ENCODE measurements at regions not wholly inside any gene's neighbourhood (a gene's known extent, or its start where the extent isn't known, plus 50 kb on each side); places are given as distances from the start of the nearest gene placed in this dataset.
"Not testable (repeated sequence)": the region's sequence is repeated elsewhere in the genome, so short reads cannot be mapped to it uniquely, and the experiment has no call there.

DNA sequence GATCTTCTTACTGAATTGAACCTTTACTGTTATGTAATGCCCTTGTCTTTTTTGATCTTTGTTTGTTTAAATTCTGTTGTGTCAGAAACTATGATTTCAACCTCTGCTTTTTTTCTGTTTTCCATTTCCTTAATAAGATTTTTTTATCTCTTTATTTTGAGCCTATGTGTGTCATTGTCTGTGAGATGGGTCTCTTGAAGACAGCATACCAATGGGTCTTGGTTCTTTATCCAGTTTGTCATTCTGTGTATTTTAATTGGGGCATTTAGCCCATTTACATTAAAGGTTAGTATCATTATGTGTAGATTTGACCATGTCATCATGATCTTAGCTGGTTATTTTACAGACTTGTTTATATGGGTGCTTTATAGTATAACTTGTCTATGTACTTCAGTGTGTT, 1803.3 kb downstream of the SLITRK5 start:
- no peak for DNase-seq (ENCODE audit: low spot score)

DNA sequence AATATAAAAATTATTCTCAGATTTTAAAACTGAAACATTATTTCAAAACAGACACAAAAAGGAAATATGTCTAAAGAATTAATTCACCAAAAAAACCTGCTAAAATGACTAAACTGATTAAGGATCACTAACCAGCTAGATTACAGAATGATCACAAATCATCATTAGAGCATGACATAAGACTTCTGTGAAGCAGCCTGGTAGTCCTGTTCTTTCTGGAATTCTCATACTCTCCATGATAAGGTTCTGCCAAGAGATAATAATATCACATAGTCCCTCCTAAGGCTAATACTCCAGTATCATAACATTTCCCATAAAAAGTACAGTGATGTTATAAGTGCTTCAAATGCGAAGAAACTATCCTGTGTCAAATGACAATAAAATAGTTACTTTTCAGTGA, 1814.9 kb downstream of the SLITRK5 start:
- no peak for DNase-seq (ENCODE audit: low spot score)

GRCh38 chr13:89486709-89487108, 1815.5 kb downstream of the SLITRK5 start:
- no peak for DNase-seq (ENCODE audit: low spot score)

DNA sequence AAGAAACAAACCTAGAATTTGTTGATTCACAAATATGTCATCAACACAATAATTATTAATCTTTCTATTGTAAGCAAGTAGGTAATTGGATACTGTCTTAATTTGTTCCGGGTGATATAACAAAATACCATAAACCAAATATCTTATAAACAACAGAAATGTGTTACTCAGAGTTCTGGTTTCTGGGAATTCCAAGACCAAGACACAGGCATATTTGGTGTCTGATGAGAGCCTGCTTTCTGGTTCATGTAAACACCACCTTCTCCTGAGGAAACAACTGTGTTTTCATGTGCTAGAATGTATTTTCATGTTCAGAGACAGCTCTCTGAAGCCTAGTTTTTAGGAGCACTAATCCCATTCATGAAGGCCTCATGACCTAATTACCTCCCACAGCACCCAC, 1819.5 kb downstream of the SLITRK5 start:
- no peak for DNase-seq (ENCODE audit: low spot score)

- no peak for DNase-seq (ENCODE audit: low spot score)
Measured at GRCh38 chr13:89496478-89496877, 1825.3 kb downstream of the SLITRK5 start.

DNA sequence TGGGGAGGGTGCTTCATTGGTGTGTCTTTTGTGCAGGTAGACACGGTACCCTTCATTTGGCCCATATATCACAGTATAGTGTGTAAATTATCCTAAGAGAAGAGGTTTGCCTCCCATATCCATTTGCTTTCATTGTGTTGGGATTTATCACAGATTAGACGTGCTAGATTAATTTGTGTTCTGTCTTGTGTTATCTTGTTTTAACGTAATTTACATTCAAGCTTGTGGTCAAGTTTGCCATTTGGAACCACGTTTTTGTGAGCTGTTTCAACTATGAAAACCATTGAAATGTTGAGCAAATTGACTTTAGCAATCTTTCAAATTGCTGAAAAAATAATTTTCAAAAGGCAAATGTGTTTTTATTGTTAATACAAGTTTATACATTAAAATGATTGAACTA, 1826.5 kb downstream of the SLITRK5 start:
- DNase-seq (ENCODE audit: low spot score), result no peak

GRCh38 chr13:89502286-89502685, 1831.1 kb downstream of the SLITRK5 start:
- no peak for DNase-seq (ENCODE audit: low spot score)

DNA sequence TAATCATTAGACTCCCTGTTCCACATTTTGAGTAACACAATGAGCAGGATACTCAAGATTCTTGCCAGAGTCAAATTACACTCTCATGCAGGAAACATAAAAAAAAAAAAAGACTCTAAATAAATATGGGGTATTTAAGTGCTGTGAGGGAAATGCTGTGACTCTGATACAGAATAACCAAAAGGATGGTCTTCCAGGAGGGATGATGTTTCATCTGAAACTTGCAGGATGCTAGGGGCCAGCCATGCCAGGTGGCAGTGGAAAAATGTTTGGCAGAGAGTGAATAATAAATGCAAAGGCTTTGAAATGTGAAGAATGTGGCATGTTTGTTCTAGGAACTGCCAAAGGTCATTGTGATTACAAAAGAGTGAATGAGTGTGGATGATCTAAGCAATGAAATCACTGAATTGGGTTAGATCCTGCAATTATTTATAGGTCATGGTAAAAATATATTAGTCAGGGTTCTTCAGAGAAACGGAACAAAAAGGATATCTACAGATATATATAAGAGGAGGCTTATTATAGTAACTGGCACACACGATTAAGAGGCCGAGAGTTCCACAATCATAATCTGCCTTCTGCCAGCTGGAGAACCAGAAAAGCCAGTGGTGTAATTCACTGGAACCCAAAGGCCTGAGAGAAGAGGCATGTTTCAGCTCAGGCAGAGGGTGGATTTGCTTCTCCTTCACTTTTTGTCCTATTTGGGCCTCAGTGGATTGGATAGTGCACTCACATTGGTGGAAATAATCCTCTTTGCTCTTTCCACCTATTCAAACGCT, 1832.8 kb upstream of the MIR17HG start:
- DNase-seq (ENCODE audit: low spot score), result no peak

DNA sequence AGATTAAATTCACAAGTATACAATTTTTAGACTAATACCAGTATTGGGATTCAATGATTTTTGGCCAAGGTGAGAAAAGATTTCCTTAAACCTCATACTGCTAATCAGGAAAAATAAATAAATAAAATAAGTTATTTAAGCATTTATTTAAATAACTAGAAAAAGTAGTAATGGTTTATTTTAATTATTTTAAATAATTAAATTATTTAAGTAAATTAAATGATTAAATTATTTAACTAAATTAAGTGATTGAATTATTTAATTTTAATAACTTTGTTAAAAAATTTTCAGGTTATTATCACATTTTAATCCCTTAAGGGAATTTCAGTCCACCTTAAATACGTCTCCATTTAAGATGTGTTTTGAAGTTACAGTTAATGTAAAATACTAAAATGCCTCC, 1831.5 kb upstream of the MIR17HG start:
- no peak for DNase-seq (ENCODE audit: low spot score)

- DNase-seq (ENCODE audit: low spot score), result no peak
Measured at GRCh38 chr13:89518289-89519077, 1829.0 kb upstream of the MIR17HG start.

GRCh38 chr13:89520468-89520867, 1827.0 kb upstream of the MIR17HG start:
- DNase-seq (ENCODE audit: low spot score), result no peak

GRCh38 chr13:89521672-89522071, 1825.8 kb upstream of the MIR17HG start:
- DNase-seq (ENCODE audit: low spot score), result not testable (repeated sequence)

- no peak for DNase-seq (ENCODE audit: low spot score)
Measured at GRCh38 chr13:89541091-89542030, 1806.1 kb upstream of the MIR17HG start.

DNA sequence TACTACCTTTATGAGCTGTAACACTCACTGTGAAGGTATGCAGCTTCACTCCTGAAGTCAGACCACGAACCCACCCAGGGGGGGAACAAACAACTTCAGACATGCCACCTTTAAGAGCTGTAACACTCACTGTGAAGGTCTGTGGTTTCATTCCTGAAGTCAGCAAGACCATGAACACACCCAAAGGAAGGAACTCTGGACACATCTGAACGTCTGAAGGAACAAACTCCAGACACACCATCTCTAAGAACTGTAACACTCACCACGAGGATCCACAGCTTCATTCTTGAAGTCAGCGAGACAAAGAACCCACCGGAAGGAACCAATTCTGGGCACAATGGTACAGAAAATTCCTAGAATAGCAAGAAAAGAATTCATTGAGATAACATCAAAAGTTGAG, 1796.5 kb upstream of the MIR17HG start:
- DNase-seq (ENCODE audit: low spot score), result no peak

- DNase-seq (ENCODE audit: low spot score), result no peak
Measured at GRCh38 chr13:89554801-89555200, 1792.7 kb upstream of the MIR17HG start.

GRCh38 chr13:89565476-89566100, 1781.9 kb upstream of the MIR17HG start:
- DNase-seq (ENCODE audit: low spot score), result no peak

DNA sequence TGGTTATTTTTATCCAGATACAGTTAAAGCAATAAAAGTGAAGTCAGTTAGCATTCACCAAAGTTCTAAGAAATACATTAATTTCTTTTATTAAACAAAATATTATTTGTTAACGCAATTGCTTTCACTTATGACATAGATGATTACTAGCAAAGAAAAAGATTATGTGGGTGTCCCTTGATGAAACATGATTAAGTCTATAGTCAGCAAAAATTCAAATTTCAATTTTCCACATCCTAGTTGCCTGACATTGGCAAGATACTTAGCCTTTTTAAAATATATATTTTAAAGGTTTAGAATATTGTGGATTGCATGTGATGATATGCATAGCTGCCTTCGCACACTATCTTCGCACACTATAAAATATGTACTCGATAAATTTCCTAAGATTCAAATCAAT, 1780.5 kb upstream of the MIR17HG start:
- DNase-seq (ENCODE audit: low spot score), result no peak

- DNase-seq (ENCODE audit: low spot score), result no peak
Measured at GRCh38 chr13:89568276-89568675, 1779.2 kb upstream of the MIR17HG start.

- DNase-seq (ENCODE audit: low spot score), result no peak
Measured at GRCh38 chr13:89568746-89569145, 1778.7 kb upstream of the MIR17HG start.

GRCh38 chr13:89571676-89572075, 1775.8 kb upstream of the MIR17HG start:
- no peak for DNase-seq (ENCODE audit: low spot score)

DNA sequence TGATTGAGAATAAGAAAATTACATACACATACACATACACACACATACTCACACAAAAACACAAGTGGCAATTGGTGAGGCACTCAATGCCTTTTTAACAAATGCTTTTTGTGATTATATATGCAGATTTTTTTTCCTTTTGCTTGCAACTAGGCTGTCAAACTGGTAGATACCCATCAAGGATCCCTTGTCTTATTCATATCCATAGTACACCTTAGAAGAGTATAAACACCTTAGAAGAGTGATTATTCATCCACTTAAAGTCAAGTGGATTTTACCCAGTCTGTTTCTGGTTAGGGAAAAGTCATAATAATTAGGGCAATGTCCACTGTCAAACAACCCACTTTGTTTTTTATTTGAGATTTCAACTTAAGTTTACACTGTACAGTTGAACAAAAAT, 1773.4 kb upstream of the MIR17HG start:
- no peak for DNase-seq (ENCODE audit: low spot score)

DNA sequence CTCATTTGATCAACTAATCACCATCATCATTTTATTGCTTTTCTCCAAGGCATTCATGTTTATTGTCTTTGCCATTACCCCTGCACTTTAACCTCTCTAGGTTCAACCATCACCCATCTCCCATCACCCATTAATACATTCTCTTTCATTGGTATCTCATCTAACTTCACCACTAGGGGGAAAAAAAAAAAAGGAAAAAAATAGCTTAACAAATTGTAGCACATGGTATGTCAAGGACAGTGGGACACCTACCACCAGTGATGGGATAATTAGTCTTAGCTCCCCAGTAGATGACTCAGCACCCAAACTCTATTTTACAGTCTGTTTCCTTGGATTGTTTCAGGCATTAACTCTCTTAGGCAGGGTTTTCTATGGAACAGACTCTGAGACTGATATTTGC, 1770.2 kb upstream of the MIR17HG start:
- no peak for DNase-seq (ENCODE audit: low spot score)

Data from COLO829 (cell line).